SU-DHL-6 (cell line): ENCODE measurements at regions not wholly inside any gene's neighbourhood (a gene's known extent, or its start where the extent isn't known, plus 50 kb on each side); places are given as distances from the start of the nearest gene placed in this dataset.

Experiments used
- EZH2phosphoT487 ChIP-seq: fragments of 200-600 bp; sonication (generic), shearing (Covaris generic); conservative IDR thresholded peaks from 2 replicates; pipeline ENCODE4 v1.6.1; 2018; ENCODE audit warnings: mild to moderate bottlenecking, antibody characterized with exemption, low read length, moderate library complexity, mixed read lengths
- TF ChIP-seq, protein P1 (sequence below): fragments of 200-600 bp; sonication (generic); IDR thresholded peaks from one replicate; pipeline ENCODE4 v1.5.1; 2017; ENCODE audit warnings: antibody characterized with exemption, mild to moderate bottlenecking, low read length, moderate library complexity; ENCODE audit not compliant: insufficient read depth, poor library complexity, severe bottlenecking

DNA sequence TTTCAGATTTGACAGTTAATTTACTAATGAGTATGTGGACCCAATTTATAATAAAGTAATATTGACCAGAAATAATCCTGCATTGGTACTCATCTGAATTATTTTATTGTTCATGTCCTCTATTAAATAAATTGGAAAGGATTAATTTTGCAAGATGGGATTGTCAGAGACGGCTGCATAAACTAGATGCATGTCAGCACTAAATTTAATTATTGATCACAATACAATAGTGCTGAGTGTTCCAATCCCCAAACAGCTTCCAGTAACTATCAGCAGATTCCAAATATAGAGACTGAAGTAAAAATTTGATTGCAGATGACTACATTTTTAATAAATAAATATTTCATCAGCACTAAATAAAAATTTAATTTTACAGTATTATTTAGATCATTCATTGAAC is 387.2 kb downstream of the GRB14 start:
- TF ChIP-seq, protein P1, sequence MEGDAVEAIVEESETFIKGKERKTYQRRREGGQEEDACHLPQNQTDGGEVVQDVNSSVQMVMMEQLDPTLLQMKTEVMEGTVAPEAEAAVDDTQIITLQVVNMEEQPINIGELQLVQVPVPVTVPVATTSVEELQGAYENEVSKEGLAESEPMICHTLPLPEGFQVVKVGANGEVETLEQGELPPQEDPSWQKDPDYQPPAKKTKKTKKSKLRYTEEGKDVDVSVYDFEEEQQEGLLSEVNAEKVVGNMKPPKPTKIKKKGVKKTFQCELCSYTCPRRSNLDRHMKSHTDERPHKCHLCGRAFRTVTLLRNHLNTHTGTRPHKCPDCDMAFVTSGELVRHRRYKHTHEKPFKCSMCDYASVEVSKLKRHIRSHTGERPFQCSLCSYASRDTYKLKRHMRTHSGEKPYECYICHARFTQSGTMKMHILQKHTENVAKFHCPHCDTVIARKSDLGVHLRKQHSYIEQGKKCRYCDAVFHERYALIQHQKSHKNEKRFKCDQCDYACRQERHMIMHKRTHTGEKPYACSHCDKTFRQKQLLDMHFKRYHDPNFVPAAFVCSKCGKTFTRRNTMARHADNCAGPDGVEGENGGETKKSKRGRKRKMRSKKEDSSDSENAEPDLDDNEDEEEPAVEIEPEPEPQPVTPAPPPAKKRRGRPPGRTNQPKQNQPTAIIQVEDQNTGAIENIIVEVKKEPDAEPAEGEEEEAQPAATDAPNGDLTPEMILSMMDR = no peak
- TF ChIP-seq EZH2phosphoT487 = no peak
